Activated CD8-positive, alpha-beta memory T cell treated with anti-CD3 and anti-CD28 coated beads, Interleukin-2, amount 10 ng/mL, durations not matched to agents 7 days and 5 days (primary cell): ENCODE measurements at regions not wholly inside any gene's neighbourhood (a gene's known extent, or its start where the extent isn't known, plus 50 kb on each side); places are given as distances from the start of the nearest gene placed in this dataset.
"Not testable (repeated sequence)": the region's sequence is repeated elsewhere in the genome, so short reads cannot be mapped to it uniquely, and the experiment has no call there.

Source experiments
- ATAC-seq: fragments of 150-1000 bp; cut with Tn5 transposase; one replicate; pipeline ENCODE4 v1.10.0; 2021; ENCODE audit warnings: moderate library complexity
- CTCF ChIA-PET: fragments of 350-600 bp; sonication (Branson Sonifier 250); formaldehyde crosslinking; loops from one replicate; lab custom pipeline; 2021; ENCODE audit warnings: antibody characterized with exemption; lab: Charles Lee
- DNase-seq: peaks from one replicate; pipeline ENCODE4 v3.0.0-alpha.2; 2020
- H3K27ac Mint-ChIP-seq: one replicate; pipeline ENCODE4 v1.8.0; 2021; ENCODE audit warnings: mild to moderate bottlenecking, mixed read lengths
- H3K27me3 Mint-ChIP-seq: one replicate; pipeline ENCODE4 v1.8.0; 2021; ENCODE audit warnings: mixed read lengths
- H3K36me3 Mint-ChIP-seq: one replicate; pipeline ENCODE4 v1.8.0; 2021; ENCODE audit warnings: mild to moderate bottlenecking, mixed read lengths
- H3K4me1 Mint-ChIP-seq: one replicate; pipeline ENCODE4 v1.8.0; 2021; ENCODE audit warnings: mixed read lengths
- H3K4me3 Mint-ChIP-seq: one replicate; pipeline ENCODE4 v1.8.0; 2021; ENCODE audit warnings: mild to moderate bottlenecking, moderate library complexity, mixed read lengths
- H3K9me3 Mint-ChIP-seq: one replicate; pipeline ENCODE4 v1.8.0; 2022; ENCODE audit warnings: low read depth, mixed read lengths

GRCh38 chr3:147656023-147656422 is 246.9 kb downstream of the ZIC1 start:
- Mint-ChIP-seq H3K4me3 (no peak overlapping the region), H3K4me1 (no peaks in the 10 kb centered on the region), H3K36me3 (no peaks in the 10 kb centered on the region), H3K27ac (no peak overlapping the region), H3K9me3 (peaks cover 1% of the 10 kb centered on the region), H3K27me3 (no peaks in the 10 kb centered on the region)
- ATAC-seq = no peak
- no peak for DNase-seq
- CTCF ChIA-PET = no interaction called here

DNA sequence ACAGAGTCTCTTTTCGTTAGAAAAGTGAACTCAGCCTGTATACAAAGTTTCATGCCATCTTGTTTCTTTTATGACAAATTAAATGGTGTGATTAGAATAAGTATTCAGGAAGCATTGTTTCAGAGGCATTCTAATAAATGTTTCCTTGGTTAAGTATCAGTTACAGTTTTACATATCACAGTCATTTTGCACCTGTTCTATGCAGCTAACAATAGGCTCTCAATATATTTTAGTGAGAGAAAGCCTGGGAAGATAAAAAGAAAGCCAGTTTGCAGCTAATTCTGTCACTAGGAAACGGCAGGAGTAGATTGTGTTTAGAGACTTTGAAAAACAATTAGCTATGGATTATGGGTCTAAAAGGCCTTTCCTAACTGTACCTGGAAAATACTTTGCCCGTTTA is 252.8 kb downstream of the ZIC1 start:
- Mint-ChIP-seq H3K27ac (no peak overlapping the region), H3K9me3 (no peaks in the 10 kb centered on the region), H3K27me3 (no peaks in the 10 kb centered on the region), H3K36me3 (no peaks in the 10 kb centered on the region), H3K4me3 (no peak overlapping the region), H3K4me1 (no peaks in the 10 kb centered on the region)
- CTCF ChIA-PET = no interaction called here
- no peak for ATAC-seq
- no peak for DNase-seq

- no peak overlapping the region for H3K4me3 Mint-ChIP-seq
- H3K36me3 Mint-ChIP-seq = no peaks in the 10 kb centered on the region
- H3K9me3 Mint-ChIP-seq = no peaks in the 10 kb centered on the region
- DNase-seq (no peak), ATAC-seq (no peak)
- CTCF ChIA-PET = no interaction called here
- no peaks in the 10 kb centered on the region for H3K27me3 Mint-ChIP-seq
- H3K4me1 Mint-ChIP-seq = no peaks in the 10 kb centered on the region
- no peak overlapping the region for H3K27ac Mint-ChIP-seq
These were observed 253.5 kb downstream of the ZIC1 start for GRCh38 chr3:147662705-147663104.

DNA sequence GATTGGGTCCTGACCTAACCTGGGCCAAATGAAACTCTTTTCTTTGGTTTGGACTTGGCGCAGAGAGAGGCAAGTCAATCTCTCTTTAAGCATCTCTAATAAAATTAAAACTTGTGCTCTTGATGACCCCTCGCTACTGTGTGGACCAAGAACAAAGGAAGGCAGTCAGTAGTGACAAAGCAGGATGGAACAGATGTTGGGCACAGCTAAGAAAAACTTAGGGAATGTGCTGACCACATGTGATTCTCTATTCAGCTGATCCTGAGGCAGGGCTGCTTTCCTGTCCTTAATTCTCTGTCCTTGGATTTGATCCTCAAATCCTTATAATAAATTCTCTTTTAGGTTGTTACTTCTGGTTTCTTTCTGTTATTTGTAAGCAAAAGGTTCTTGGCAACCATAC is 259.9 kb downstream of the ZIC1 start:
- Mint-ChIP-seq H3K4me3 (no peak overlapping the region), H3K27me3 (no peaks in the 10 kb centered on the region), H3K36me3 (no peaks in the 10 kb centered on the region), H3K4me1 (no peaks in the 10 kb centered on the region), H3K9me3 (peaks cover 6% of the 10 kb centered on the region), H3K27ac (no peak overlapping the region)
- DNase-seq = no peak
- CTCF ChIA-PET = no interaction called here
- ATAC-seq = no peak

DNA sequence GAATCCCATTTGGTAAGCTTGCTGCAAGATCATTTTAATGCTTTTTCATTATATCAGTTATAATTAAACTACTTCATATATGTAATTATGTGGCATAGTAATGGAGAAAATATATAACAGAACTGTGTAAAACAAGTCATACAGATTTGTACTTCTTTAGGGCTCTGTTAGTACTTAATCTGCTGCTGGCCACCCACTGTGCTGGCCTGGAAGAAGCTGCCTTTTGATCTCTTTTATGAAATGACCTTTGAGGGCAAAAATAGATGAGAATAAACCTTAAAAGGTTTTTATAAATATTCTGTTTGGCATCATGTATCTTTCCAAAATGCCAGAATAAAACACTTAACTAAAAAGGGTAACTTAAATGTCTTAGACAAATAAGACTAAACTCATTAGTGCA is 262.9 kb downstream of the ZIC1 start:
- H3K9me3 Mint-ChIP-seq = peaks cover 6% of the 10 kb centered on the region
- H3K27ac Mint-ChIP-seq = no peak overlapping the region
- H3K27me3 Mint-ChIP-seq = no peaks in the 10 kb centered on the region
- no peaks in the 10 kb centered on the region for H3K4me1 Mint-ChIP-seq
- DNase-seq (no peak), ATAC-seq (no peak)
- H3K36me3 Mint-ChIP-seq = no peaks in the 10 kb centered on the region
- H3K4me3 Mint-ChIP-seq = no peak overlapping the region
- CTCF ChIA-PET = no interaction called here

- H3K36me3 Mint-ChIP-seq = no peaks in the 10 kb centered on the region
- H3K27ac Mint-ChIP-seq = no peak overlapping the region
- H3K4me1 Mint-ChIP-seq = no peaks in the 10 kb centered on the region
- peaks cover 6% of the 10 kb centered on the region for H3K9me3 Mint-ChIP-seq
- H3K27me3 Mint-ChIP-seq = no peaks in the 10 kb centered on the region
- DNase-seq (no peak), ATAC-seq (no peak)
- H3K4me3 Mint-ChIP-seq = no peak overlapping the region
- CTCF ChIA-PET = no interaction called here
These were observed 263.3 kb downstream of the ZIC1 start for GRCh38 chr3:147672436-147672835.

GRCh38 chr3:147675761-147676160 is 266.6 kb downstream of the ZIC1 start:
- Mint-ChIP-seq H3K27ac (no peak overlapping the region), H3K27me3 (no peaks in the 10 kb centered on the region), H3K9me3 (peaks cover 8% of the 10 kb centered on the region), H3K36me3 (no peaks in the 10 kb centered on the region), H3K4me3 (no peak overlapping the region), H3K4me1 (no peaks in the 10 kb centered on the region)
- CTCF ChIA-PET = no interaction called here
- DNase-seq = no peak
- no peak for ATAC-seq

DNA sequence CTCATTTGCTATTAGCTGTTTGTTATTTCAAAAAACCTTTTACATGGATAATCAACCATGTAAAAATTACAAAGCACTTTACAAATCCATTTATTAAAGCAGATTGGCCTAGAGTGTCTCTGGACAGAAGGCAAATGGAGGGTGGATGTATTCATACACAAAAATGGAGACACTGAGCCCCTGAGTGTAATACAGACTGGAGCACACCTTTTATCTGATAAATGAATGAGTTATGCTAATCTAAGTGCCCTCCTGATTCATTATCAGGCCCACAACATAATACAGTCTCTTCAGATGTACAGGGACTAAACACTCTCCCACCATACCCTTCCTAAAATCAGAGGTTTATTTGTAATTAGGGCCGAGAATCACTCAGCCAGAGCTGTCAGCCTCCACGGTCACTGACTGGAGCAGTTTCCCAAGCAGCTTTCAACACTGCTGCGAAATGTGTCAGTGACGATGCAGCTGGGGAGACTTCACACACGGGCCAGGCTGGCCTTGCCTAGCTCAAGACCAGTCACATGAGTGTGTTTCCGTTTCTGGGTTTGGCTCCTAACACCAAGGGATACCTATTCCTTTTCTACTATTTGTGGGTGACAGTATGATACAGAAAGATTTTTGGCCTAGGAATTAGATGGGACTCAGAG is 271.8 kb downstream of the ZIC1 start:
- Mint-ChIP-seq H3K27ac (no peak overlapping the region), H3K27me3 (no peaks in the 10 kb centered on the region), H3K36me3 (no peaks in the 10 kb centered on the region), H3K4me1 (no peaks in the 10 kb centered on the region), H3K9me3 (peaks cover 3% of the 10 kb centered on the region), H3K4me3 (no peak overlapping the region)
- DNase-seq (no peak), ATAC-seq (no peak)
- CTCF ChIA-PET = no interaction called here

DNA sequence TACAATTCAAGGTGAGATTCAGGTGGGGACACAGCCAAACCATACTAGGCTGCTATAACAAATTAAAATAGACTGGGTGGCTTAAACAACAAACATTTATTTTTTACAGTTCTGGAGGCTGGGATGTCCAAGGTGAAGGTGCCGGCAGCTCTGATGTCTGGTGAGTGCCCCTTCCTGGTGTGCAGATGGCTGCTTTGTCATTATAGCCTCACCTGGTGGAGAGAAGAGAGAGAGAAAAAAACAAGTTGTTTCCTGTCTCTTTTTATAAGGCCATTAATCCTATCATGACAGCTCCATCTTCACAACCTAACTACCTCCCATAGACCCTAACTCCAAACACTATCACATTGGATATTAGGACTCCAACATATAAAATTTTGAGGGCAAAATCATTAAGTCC is 279.7 kb downstream of the ZIC1 start:
- Mint-ChIP-seq H3K27me3 (no peaks in the 10 kb centered on the region), H3K4me1 (no peaks in the 10 kb centered on the region), H3K36me3 (no peaks in the 10 kb centered on the region), H3K27ac (no peak overlapping the region), H3K4me3 (no peak overlapping the region), H3K9me3 (peaks cover 2% of the 10 kb centered on the region)
- CTCF ChIA-PET = no interaction called here
- DNase-seq = no peak
- ATAC-seq = no peak

DNA sequence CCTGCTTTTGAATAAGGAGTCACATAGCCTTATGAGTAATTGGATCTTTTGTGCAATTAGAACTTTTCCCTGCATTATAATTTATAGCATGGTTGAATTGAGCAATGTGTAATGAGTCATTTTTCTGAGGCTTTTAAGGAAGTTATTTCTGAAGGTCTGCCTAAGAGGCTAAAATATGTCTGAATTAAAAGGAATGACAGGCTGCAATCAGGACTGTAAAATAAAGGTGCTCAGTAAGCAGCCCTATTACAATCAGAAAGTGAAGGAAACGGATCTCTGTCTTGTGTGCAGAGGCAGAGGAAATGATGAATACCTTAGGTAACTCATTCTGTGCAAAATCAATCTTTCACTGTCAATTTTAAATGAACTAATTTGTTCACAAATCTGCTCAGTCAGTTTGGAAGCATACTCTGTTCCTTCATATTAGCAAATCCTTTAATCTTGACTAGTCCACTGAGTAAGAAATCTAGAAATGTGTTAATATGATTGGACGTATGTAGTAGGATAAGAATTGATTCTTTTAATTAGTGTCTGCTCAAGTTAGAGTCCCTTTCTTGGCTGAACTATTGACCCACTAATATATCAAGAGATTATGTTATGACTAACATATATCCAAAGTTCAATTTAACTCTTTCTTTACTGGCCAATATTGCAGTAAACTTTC is 290.1 kb downstream of the ZIC1 start:
- CTCF ChIA-PET = no interaction called here
- DNase-seq = no peak
- Mint-ChIP-seq H3K4me1 (no peaks in the 10 kb centered on the region), H3K27me3 (no peaks in the 10 kb centered on the region), H3K36me3 (no peaks in the 10 kb centered on the region), H3K27ac (no peak overlapping the region), H3K4me3 (no peak overlapping the region), H3K9me3 (no peaks in the 10 kb centered on the region)
- no peak for ATAC-seq

- ATAC-seq (no peak), DNase-seq (no peak)
- Mint-ChIP-seq H3K36me3 (no peaks in the 10 kb centered on the region), H3K4me3 (no peak overlapping the region), H3K27me3 (no peaks in the 10 kb centered on the region), H3K27ac (no peak overlapping the region), H3K4me1 (no peaks in the 10 kb centered on the region), H3K9me3 (no peaks in the 10 kb centered on the region)
- CTCF ChIA-PET = no interaction called here
These were observed 292.0 kb downstream of the ZIC1 start for GRCh38 chr3:147701195-147701594.

GRCh38 chr3:147702509-147702908 is 293.3 kb downstream of the ZIC1 start:
- Mint-ChIP-seq H3K27me3 (no peaks in the 10 kb centered on the region), H3K4me1 (no peaks in the 10 kb centered on the region), H3K9me3 (no peaks in the 10 kb centered on the region), H3K4me3 (no peak overlapping the region), H3K36me3 (no peaks in the 10 kb centered on the region), H3K27ac (no peak overlapping the region)
- no peak for DNase-seq
- CTCF ChIA-PET = no interaction called here
- no peak for ATAC-seq

- Mint-ChIP-seq H3K4me1 (no peaks in the 10 kb centered on the region), H3K27ac (no peak overlapping the region), H3K27me3 (no peaks in the 10 kb centered on the region), H3K4me3 (no peak overlapping the region), H3K36me3 (no peaks in the 10 kb centered on the region), H3K9me3 (peaks cover 2% of the 10 kb centered on the region)
- ATAC-seq (no peak), DNase-seq (no peak)
- CTCF ChIA-PET = no interaction called here
These were observed 296.5 kb downstream of the ZIC1 start for GRCh38 chr3:147705651-147706051.

GRCh38 chr3:147710753-147711152 is 301.6 kb downstream of the ZIC1 start:
- H3K27me3 Mint-ChIP-seq, H3K4me1 Mint-ChIP-seq, DNase-seq, H3K27ac Mint-ChIP-seq, H3K36me3 Mint-ChIP-seq, H3K4me3 Mint-ChIP-seq, H3K9me3 Mint-ChIP-seq, CTCF ChIA-PET, ATAC-seq: not testable (repeated sequence)
